EL (cell line): ENCODE measurements at regions not wholly inside any gene's neighbourhood (a gene's known extent, or its start where the extent isn't known, plus 50 kb on each side); places are given as distances from the start of the nearest gene placed in this dataset.
A peak's percentile ranks its signal among the peaks of the same experiment; 100 is the strongest.

Experiments used
- DNase-seq: peaks from one replicate; pipeline ENCODE4 v3.0.0-alpha.2; 2016

DNA sequence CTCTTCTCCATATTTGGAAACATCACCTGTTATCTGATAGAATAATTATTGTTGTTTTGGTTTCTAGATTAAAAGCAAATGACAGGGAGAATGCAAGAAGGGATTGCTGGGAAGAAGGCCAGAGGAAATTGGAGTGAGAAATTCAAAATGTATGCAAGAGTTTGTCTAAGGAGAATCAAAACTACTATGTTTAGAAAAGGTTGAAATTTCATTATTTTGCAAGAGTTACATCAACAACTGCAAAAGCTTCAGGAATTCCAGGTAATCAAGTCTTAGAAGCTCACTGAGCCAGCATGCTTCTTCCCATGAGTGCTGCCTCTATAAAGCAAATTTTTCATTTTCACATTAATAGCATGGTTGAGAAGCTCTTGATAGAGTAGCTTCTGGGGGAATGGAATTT, 177.2 kb upstream of the GBE1 start:
- no peak for DNase-seq

DNA sequence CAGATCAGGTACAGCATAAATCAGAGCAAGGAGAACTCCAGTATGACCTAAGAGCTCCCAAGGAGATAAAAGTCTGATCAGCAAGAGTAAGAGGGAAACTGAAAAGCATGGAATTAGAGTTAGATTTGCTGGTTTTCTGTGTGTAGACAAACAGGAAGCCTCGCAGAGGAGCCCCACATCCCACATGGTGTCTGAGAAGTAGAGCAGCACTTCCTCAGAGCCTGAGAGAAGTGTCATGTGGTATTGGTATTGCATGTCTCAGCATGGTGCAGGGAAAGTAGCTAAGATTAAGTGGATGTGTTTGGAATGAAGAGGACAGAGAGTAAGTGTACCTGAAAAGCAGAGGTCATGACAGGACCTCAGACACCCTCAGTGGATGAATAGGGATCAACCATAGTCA, 175.4 kb upstream of the GBE1 start:
- DNase-seq: no peak

DNA sequence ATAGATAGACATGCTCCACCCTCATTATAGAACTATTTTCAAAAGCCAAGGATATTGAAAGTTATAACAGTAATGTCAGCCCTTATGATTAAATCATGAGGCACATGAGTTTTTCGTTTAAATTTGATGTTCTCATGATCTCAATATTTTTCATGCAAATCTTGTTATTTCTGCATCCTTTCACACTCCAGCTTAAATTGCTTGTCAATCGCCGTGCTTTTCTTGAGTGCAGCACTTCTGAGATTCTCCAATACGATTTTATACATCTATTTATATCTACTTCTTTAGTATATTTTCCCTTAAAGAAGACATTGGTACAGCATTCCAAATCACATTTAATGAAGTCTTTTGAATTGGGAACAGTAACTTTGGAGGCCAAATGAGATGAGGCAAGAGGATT, 171.2 kb upstream of the GBE1 start:
- DNase-seq: no peak

DNA sequence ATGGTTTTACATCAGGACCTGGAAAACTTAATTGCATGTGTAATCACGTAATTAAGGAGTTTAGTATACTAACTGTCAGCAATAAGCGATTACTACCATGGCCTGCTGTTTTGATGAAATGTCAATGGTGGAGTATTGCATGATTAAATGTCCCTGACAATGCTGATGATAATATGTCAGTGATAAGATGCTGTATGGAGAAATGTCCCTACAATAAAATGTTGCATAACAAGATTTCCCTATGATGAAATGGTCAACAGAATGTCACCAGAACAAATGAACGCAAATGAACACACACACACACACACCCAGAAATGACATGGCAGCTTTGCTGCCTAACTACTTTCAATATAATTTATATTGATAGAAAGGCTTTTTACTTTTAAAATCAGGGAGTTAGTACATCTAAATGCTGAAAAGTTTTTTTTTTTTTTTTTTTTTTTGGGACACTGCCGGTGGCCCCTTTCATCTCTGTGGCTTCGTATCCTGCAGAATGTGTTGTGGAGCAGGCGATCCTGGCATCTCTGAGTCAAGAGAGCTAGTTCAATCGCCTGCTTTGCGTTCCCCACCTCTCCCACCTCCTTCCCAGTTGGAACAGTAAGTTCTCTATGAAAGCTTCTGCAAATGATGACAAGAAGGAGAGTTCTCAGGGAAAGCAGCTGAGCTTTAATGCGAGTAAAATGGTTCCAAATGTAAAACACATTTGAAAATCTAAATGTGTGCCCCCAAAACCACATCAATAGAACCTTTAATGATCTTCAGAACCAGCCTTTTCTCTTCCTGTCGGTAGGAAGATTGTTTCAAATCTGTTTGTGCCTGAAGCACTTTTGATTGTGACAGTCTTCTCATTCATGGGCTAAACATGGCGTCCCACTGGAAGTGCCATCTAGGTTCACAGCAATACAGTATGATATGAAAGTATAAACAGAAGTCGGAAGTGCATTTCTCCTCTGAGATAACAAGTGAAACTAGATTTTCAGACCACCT, 170.1 kb upstream of the GBE1 start:
- DNase-seq: no peak

DNA sequence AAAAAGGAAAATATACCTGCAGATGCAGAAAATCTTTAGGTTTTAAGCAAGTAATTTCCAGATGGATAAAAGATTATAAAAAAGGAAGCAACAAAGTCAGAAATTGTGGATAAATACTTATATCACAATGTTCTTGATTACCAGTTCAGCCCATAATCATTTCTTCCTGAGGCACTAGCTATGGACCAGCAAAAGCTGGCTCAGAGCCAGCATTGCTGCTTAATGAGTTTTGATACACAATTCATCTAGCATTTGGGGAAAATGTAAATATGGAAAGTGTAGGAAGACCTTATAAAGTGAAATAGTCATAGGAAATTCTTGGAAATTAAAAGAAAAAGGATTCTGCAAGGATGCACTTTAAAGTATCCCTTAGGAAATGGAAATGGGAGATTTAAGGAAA, 168.3 kb upstream of the GBE1 start:
- DNase-seq: no peak

DNA sequence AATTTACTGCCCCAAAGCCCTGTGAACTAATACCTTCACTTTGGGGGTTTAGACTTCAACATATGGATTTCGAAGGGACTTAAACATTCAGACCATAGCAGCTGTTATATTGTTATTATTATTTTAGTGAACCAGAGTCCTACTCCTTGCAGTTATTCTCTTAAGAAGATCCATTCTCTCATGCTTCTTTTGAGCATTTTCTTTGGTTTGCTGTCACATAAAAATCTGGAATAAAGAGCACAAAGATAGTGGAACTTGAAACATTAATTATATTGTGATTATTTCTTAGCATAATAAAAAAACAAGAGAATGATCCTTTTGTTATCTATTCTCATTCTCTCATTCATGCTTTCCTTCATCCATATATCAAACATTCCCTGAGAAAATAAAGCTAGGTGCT, 166.4 kb upstream of the GBE1 start:
- DNase-seq: no peak

DNA sequence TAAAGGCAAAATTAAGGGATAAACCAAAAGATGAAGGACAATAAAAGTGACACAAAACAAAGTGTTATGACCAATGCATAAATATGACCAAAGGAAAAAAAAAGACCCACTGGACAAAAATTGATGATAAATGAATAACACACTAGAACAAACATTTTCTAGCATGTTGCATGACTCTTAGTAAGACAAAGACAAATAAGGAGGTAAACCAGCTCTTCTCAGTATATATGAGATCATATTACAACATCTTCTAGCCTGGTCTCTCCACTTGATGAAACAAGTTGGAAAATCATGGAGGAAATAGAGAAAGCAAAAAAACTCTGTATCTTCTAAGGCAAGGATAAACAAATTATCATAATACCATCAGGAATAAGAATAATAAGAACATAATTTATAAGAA, 163.9 kb upstream of the GBE1 start:
- no peak for DNase-seq

DNA sequence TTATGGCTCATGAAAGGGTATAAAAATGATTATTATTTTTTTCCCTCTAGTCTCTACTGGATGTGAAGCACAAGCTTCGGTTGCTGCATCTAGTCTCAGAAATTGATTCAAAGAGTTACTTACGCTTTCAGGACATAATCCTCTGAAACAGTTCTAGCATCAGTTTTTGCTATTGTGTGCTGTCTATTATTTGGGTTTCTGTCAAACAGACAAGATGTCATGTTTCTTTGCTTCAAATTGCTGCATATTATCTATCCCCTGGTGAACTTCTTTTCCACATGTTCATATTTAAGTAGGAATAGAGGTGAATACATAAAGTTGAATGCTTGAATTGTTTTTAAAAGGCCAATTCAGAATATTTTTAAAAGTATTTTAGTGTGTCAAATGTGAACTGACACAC, 161.6 kb upstream of the GBE1 start:
- no peak for DNase-seq

DNA sequence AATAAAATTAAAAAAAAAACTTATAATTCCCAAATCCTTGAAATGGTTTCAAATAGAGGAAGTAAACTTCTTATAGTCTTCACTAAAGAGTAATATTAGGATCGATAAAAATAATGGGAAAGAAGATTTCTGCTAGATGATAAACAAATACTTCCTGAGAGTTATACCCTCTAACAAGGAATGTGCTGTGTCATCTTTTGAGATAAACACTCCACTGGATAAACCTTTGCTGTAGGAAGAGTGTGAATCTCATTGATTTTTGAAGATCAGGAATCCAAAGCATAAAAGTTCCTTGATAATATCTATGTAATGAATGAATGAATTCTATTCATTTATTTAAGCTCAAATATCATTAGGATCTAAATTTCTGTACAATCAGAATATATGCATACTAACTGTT, 161.0 kb upstream of the GBE1 start:
- DNase-seq: no peak

DNA sequence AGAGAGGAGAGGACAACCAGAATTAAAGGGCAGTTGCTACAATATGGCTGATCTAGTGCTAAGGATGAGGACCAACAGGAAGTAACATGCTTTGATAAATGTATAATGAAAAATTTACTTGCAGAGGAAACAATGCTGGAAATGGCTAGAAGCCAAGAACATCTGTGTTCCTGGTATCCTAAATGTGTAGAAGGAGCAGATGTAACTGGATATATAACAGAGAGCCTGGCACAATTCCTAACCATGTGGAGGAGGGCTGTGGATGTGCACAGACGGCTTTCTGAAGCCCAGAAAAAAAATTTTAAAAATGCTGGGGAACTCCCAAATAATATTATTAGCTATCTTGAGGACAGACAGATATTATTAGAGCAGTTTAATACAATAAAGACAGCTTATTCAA, 159.4 kb upstream of the GBE1 start:
- no peak for DNase-seq

DNA sequence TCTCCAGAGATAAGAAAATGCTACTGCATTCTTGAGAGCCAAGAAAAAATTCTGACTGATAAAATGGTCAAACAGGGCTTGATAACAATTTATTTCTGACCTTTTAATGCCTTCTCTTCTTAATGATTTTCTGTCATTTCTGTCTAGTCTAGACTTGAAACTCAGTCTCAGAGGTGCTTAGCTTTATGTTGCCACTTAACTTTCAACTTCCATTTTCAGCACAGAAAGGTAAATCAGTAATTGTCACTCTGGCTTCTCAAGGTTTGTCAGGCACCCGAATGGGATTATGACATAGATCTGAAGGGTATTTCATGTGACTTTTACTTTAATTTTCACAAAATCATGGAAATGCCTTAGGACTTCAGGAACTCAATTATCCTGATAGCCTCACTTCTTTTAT, 155.4 kb upstream of the GBE1 start:
- DNase-seq: no peak

DNA sequence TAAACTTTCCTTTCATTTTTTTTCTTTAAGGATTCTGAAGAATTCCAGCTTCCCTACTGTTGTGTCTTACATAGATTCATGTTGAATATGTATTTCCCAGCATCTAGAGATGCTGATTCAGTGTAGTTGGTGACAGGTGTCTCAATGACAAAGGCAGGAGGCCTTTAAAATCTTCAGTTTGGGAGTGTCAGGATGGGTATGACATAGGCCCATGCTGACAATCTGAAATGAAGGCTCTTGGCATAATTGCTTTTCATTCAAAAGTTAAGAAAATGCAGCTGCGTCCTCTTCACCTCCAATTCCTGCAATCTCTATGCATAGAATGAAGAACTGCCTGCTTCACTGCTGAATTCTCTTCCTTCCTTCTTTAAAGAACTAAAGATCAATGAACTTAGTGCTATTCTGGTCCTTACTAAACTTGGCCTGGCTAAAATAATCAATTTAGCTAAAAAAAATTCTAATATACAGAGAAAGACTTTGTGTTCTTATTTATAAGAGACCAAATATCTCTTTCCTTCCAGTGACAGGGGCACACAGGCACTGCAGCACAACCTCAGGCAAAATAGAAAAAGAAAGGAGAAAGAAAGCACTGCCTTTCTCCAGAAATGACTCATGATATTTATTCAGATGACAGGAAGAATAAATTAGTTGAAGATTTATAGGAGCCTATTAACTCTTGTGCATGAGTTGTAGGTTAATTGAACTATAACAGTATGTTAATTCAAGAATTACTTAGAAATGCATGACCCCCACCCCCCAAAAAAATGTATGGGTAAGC, 152.6 kb upstream of the GBE1 start:
- no peak for DNase-seq

DNA sequence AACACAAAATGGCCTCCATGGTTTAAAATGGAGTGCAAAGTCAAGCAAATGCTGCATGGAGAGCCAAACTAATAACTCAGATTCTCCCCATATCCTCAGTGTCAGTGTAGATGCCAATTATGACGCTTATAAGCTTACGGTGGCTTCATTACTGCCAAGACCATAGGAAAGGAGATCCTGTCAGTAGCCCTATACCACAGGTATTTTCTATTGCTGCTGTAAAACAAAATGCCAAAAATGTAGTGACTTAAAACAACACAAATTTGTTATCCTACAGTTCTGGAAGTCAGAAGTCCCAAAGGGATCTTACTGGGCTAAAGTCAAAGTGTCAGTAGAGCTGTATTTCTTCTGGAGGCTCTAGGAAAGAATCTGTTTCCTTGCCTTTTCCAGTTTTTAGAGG, 149.8 kb upstream of the GBE1 start:
- DNase-seq: no peak

DNA sequence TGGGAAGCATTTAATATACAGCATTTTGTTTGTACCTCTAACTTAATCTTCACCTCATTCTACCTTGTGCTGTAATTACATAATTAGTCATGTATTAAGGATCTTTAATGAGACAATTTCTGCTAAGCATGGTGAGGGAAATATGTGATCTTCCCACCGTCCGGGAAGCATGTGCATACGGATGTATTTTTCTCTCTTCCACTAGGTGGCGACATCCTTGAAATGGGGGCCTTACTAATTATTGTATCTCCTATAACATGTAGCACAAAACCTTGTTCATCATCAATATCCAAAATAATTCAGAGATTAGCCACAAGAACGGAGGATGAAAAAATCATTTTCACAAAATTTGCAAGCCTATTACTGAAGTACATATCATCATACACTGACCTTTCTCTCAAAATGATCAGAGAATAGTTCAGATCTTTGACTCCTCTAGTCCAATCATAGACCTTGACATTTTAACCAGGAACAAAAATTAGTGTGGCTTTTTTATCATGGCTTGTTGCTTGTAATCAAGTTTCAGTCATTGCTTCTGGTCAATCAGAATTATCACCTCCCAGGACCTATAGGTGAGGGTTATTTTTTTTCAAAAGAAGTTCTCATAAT, 148.9 kb upstream of the GBE1 start:
- peak; percentile 30 for DNase-seq

DNA sequence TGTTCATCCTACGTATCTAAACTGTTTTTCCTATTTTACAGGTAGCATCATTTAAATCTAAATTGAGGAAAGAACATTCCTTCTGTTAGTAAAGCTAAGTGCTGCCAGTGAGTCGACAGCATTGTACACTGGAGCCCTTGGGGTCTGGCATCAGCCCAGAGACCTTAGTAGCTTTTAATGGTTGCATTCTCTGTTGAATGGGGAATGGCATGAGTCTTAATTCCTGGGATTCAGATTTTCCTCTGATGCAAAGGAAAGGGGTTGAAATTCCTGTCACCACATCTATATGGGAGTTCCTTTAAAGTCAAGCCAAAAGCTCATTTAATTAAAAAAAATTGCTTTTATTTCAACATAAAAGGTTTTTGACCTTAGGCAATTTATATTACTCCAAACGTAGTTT, 148.4 kb upstream of the GBE1 start:
- no peak for DNase-seq

DNA sequence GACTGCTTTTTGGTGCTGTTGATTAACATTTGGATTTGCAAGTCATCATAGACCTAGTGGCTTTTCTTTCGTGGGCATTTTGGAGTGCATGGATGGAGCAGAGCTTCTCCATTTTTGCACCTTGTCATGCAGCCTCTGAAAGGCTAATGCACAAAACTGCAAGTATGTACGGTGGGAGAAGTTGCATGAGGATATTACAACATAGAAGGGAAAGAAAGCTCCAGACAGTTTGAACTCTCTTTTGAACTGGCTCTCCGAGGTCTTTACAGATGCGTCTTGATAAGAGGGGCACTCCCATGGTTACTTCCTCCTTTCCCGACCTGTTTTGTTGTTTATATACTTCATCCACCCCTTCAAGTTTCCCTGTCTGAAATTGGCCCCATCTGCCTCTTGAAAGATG, 147.1 kb upstream of the GBE1 start:
- no peak for DNase-seq

DNA sequence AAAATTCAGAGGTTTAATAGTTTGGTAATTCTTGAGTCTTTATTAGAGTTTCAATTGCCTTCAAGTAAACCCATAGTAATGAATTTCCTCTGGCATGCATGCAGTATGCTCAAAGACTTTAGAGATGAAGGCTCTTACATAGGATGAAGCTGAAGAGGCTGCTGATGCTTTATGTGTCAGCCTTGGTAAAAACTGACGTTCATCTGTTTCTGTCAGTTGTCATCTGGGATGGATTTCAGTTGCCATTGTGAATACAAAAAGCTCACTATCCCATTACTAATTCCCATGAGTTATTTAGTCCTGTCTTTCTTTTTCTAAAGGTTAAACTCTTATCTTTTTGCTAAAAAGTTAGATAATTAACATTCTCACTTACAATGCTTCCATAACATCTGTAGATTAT, 136.9 kb upstream of the GBE1 start:
- no peak for DNase-seq

DNA sequence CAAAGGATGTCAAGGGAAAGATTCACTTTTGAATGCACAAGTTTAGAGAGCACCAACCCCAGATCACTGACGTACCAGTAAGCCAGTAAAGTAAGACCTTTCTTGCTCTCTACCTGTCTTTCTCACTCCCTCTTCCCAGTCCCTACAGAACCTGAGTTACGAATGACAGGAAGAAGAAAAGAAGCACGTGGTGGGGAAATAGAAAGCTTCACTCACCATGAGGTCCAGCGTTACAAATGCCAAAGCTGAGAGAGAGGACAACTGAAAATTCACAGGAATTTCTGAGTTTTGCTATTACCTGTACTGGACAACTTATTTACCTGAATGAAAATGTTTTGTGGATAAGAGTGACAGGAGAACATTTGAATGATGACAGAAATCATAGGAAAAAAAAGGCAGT, 133.2 kb upstream of the GBE1 start:
- no peak for DNase-seq

DNA sequence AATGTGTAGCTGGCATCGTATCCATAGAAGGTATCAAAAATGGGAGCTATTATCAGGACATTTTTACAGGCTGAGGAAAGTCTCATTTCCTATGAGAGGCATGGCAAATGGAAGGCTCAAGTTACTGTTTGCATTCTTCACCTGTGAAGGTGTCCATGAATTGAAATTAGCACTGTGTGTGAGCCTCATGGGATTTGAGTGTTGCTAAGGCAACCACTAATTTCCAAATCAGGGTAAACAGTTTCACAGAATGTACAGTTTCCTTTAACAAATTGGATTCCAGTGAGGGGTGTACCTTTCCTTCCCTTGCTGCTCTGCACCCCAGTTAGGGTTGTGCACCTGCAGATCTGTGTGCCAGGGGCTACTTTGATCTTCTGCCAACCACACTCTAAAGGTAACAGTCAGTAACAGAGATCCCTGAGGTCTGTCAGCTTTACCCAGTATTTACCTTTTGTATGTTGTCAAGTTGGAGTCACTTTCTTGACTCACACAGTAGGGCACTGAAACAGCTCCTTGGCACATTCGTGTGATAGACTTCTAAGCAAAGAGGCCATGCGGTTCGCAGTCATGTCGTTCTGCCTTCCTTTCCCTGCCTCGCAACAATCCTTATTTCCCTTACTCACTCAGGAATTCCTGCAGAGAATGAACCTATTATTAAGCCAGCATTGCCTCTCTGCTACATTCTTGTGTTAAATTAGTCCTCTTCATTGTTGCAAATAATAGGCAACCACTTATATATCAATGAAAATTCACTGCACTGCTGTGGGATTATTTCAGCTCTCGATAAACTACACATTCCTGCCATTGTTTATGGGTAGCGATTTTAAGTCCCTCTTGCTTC, 129.8 kb upstream of the GBE1 start:
- no peak for DNase-seq

DNA sequence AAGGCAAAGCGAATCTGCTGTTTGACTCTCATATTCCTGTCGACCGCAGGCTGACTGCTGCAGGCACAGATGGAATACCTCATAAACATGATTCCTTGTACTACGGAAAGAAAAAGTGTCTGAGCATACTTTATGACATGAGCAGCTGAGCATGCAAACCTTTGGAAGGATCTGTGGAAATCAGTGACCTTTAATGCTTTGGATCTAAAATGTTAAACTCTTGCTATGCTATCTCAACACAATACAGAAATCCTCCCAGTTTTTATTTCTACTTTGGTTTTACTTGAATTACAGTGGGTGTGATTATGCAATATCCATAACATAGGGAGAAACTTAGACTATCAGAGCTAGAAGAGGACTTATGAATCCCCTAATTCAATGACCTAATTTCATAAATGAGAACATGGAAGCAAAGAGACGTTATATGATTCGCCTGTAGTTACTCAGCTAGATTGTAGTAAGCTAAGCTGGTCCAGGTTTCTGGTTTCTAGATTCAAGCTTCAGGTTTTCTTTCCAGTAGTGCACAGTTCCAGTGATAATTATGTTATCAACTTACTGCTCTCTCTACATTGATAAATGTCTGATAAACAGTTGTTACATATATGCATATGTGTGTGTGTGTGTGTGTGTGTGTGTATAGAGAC, 127.6 kb upstream of the GBE1 start:
- DNase-seq: no peak

DNA sequence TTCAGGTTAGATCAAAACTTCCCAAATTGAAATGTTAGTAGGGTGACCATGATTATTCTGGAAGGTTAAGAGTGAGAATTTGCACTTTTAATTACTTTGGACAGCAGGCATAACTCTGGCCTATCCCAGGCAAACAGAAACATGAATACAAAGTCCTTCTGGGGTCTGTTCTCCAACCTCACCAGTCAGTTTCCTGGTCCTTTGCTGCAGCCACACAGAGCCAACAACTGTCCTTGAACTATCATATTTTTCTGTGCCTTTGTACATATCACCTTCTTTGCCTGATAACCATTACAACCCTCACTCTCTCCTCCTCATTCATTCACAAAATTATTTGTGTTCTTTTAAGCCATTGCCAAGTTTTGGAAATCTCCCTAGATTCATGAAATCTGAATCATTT, 126.0 kb upstream of the GBE1 start:
- no peak for DNase-seq

DNA sequence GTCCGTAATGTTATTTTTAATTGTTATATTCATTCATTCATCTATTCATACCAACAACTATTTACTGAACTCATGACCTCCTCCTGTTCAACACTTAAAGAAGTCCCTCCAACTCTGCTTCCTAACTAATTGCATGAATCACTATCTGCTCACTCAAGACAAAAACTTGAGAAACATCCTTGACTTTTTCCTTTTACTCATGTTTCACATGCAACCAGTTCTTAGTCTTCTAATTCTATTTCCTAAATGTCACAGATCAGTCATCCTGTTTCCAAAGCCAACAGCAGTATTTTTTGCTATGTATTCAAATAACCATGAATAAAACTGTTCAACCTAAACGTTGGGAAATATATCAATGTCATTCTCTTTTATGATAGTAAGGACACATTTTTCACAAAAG, 124.6 kb upstream of the GBE1 start:
- no peak for DNase-seq
